Nucleus accumbens (tissue), 56 donors: ENCODE measurements at regions not wholly inside any gene's neighbourhood (a gene's known extent, or its start where the extent isn't known, plus 50 kb on each side); places are given as distances from the start of the nearest gene placed in this dataset.

ENCODE experiments used
- DNase-seq, 56 donors: peaks; one replicate each; lab custom pipeline; 2025; lab: John Stamatoyannopoulos, UW

- DNase-seq, result no peak
Measured at GRCh38 chr5:15447209-15447608, 52.8 kb upstream of the FBXL7 start.

DNA sequence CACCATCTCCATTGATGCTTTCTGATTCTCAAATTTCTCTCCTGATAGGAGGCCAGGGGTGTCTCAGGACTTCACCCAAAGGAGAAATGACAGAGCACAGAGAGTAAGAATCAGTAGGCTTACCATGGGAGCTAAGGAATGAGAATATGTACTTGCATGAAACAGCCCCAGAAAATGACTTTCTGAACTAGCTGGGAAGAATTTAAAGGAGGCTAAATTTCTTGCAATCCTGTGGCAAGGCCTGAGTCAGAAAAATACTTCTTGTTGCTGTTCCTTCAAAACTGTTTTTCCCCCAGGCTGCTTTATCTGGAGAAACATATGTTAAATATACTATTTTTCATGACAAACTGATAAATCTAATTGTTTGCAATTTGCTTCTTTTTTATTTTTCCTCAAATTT lies 53.4 kb upstream of the FBXL7 start:
- DNase-seq, result no peak

GRCh38 chr5:15442193-15442570 lies 57.8 kb upstream of the FBXL7 start:
- DNase-seq, result no peak

DNA sequence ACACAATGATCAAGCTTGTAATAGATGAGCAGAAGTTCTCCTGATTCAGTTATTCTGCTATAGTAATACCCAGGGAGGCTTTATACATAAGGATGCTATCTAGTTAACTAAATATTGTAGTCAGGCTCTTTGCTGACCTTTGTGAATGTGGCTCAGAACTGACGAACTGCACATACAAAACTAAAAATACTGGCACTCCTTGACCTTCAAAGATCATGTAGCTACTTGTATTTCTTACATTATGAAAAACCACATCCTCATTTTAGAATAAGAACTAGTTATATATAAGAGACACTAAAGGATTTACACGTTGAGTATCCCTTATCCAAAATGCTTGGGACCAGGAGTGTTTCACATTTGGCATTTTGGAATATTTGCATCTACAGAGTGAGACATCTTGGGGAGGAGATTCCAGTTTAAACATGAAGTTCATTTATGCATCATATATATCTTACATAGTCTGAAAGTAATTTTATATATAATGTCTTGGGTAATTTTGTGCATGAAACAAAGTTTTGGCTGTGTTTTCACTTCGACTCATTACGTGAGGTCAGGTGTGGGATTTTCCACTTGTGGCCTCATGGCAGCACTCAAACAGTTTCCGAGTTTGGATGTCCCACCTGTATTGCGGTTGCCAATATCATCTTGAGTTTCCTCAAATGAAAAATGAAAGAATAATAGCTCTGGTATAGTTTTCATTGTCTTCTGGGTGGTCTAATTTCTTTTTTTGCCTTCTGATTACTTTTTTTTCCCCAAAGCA lies 58.4 kb upstream of the FBXL7 start:
- no peak for DNase-seq

- DNase-seq, result no peak
Measured at GRCh38 chr5:15440434-15440833, 59.5 kb upstream of the FBXL7 start.

DNA sequence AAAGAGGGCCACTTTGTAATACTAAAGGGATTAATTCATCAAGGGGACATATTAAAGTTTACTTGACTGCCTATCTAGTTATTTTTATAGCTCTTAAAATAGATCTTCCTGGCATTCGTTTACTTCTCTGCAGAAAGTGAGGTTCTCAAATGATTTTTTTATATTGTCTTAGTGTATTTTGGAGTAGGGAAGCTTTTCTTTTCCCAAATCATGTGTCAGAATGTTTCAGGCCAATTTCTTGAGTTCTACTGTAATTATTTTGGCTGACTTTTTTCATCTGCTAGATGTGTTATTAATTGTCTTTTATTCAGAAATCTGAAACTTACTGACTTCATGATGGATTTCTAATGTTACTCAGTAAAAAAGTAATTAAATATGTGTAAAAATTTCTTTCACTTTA lies 60.2 kb upstream of the FBXL7 start:
- no peak for DNase-seq

GRCh38 chr5:15433709-15434108 lies 66.3 kb upstream of the FBXL7 start:
- no peak for DNase-seq

- no peak for DNase-seq
Measured at GRCh38 chr5:15431923-15432322, 68.1 kb upstream of the FBXL7 start.

GRCh38 chr5:15425766-15426165 lies 74.2 kb upstream of the FBXL7 start:
- DNase-seq, result peak in 1 of 56 donors; percentile 2

GRCh38 chr5:15424769-15425168 lies 75.2 kb upstream of the FBXL7 start:
- no peak for DNase-seq

- DNase-seq, result peak in 1 of 56 donors; percentile 1
Measured at GRCh38 chr5:15421921-15422412, 78.0 kb upstream of the FBXL7 start.

DNA sequence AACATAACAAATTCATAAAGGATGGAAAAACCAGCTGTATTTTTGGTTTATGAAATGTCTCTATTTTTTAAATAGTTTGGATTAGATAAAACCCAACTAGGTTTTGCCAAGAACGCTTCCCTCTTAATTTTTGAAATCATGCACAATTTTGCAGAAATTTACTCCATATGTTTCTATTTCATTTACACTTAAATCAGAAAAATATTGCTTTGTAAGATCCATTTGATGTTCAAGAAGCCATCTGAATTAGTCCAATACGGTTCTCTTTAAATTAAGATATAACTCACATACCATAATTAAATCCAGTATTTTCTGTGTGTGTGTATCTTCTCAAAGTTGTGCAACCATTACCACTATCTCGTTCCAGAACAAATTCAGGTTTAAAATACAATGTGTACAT lies 78.6 kb upstream of the FBXL7 start:
- DNase-seq, result no peak

DNA sequence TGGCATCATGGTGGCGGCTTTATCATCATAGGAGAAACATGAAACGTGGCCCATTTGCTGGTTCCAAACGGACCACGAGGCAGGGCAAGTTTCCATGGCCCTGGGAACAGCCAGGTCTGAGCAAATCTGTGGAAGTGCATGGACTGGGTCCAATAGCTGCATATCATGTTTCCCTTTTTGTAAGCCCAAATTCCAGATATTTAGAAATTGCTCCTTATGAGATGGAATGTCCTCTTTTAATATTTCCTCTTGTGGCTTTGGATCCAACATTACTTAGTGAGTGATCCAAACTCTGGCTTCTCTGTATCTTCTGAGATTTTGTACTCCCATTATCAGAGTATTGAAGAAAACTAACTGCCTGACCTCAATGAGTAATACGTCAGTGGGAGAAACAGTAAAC lies 79.8 kb upstream of the FBXL7 start:
- no peak for DNase-seq

GRCh38 chr5:15417156-15417555 lies 82.8 kb upstream of the FBXL7 start:
- DNase-seq, result no peak

GRCh38 chr5:15406478-15406877 lies 93.5 kb upstream of the FBXL7 start:
- no peak for DNase-seq

DNA sequence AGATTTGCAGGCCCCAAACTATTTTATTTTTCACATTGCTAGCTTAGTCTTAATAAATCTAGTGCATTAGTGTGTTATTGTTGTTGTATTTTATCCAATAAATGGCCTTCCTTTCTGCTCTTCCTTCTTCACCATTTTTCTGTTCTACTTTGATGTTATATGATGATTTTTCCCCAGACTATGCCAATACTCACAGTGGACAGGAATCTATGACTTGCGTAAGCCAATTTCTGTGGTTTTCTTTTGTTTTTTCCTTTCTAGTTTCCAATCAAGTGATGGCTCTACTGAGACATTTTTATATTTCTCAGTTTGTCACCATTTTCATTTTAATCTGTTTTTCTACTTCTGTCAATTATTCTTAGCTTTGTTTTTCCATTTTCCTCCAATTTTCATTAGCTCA lies 106.8 kb upstream of the FBXL7 start:
- no peak for DNase-seq

DNA sequence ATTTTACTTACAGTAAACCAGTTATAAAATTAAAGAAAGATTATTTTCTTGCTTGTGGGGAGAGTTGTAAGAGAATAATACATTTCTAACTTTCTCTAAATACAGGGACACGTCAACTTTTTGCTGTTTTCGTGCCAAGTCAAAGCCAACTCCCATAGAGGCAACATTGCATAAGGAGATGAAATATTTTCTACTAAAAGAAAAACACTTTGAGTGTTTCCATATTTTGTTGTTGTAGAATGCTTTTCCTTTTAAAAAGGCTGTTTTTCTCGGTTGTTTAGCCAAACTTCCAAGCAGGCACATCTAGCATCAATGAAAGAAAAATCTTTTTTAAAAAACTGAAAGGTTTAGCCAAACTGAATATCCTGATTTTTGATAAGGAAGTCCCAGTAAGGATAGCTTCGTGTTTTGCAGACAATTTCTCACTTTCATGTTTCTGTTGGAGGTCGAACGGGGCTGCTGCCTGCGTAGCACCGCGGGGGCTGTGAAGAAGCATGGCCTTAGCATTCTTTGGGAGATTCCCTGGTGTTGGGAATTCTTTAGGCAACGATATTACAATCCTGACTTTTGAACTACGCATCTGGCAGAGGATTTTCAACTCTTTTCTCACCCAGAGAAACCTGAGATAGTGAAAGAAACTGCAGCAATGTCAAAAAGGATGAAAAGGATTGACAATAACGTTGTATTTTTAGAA lies 108.1 kb upstream of the FBXL7 start:
- DNase-seq, result no peak

- no peak for DNase-seq
Measured at GRCh38 chr5:15388866-15389265, 111.1 kb upstream of the FBXL7 start.

DNA sequence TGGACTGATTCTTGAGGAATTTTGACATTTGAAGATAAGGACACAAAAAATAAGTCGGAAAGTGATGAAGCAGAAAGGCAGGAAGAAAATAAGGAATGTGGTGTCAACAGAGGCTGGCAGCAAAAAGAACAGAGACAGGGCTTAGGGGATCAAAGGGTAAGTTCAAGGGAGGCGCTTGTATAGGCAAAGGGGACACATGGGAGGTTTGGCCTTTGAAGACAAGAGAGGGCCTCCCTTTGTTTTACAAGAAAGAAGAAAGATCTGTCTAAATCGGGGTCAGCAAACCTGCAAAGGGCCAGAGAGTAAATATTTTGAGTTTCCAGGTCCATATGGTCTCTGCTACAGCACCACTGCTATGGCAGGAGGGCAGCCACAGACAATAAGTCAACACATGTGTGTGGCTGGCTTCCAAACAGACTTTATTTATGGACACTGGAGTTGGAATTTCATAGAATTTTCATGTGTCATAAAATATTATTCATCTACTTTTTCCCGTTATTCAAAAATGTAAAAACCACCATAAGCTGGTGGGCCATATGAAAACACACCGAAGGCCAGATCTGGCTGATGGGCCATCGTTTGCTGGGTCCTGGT lies 112.0 kb upstream of the FBXL7 start:
- no peak for DNase-seq

- no peak for DNase-seq
Measured at GRCh38 chr5:15386122-15386521, 113.9 kb upstream of the FBXL7 start.

GRCh38 chr5:15385553-15385952 lies 114.4 kb upstream of the FBXL7 start:
- DNase-seq, result no peak

- no peak for DNase-seq
Measured at GRCh38 chr5:15385037-15385436, 114.9 kb upstream of the FBXL7 start.
